ENCODE measurements at regions not wholly inside any gene's neighbourhood (a gene's known extent, or its start where the extent isn't known, plus 50 kb on each side); places are given as distances from the start of the nearest gene placed in this dataset.
"Not testable (repeated sequence)": the region's sequence is repeated elsewhere in the genome, so short reads cannot be mapped to it uniquely, and the experiment has no call there.

DNA sequence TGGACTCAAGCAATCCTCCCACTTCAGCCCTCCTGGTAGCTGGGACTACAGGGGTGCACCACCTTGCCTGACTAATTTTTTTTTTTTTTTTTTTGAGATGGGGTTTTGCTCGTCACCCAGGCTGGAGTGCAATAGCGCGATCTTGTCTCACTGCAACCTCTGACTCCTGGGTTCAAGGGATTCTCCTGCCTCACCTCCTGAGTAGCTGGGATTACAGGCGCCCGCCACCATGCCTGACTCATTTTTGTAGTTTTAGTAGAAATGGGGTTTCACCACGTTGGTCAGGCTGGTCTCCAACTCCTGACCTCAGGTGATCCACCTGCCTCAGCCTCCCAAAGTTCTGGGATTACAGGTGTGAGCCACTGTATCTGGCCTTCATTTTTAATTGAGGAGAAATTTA is 141.0 kb upstream of the SALL4 start:
- not testable (repeated sequence) for TF ChIP-seq EP300 (IDR thresholded peaks at IDR 0.05; ENCODE audit: borderline replicate concordance in 1 of 2, low read depth in 2 of 2, low read length in 2 of 2); GTF2F1 (IDR thresholded peaks at IDR 0.05; ENCODE audit: borderline replicate concordance, low read depth, low read length); RAD21 (IDR thresholded peaks at IDR 0.05 in 1 of 2, conservative IDR thresholded peaks at IDR 0.05 in 1 of 2; ENCODE audit: low read depth in 2 of 2, low read length in 2 of 2); JUND (IDR thresholded peaks at IDR 0.05; ENCODE audit: low read length); EZH2 (IDR thresholded peaks at IDR 0.05; ENCODE audit: low read depth, low read length, severe bottlenecking)
- TF ChIP-seq, protein P1, sequence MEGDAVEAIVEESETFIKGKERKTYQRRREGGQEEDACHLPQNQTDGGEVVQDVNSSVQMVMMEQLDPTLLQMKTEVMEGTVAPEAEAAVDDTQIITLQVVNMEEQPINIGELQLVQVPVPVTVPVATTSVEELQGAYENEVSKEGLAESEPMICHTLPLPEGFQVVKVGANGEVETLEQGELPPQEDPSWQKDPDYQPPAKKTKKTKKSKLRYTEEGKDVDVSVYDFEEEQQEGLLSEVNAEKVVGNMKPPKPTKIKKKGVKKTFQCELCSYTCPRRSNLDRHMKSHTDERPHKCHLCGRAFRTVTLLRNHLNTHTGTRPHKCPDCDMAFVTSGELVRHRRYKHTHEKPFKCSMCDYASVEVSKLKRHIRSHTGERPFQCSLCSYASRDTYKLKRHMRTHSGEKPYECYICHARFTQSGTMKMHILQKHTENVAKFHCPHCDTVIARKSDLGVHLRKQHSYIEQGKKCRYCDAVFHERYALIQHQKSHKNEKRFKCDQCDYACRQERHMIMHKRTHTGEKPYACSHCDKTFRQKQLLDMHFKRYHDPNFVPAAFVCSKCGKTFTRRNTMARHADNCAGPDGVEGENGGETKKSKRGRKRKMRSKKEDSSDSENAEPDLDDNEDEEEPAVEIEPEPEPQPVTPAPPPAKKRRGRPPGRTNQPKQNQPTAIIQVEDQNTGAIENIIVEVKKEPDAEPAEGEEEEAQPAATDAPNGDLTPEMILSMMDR (IDR thresholded peaks at IDR 0.05; ENCODE audit: control extremely low read depth in 1 of 3, insufficient read depth in 1 of 3, low read depth in 1 of 3, low read length in 3 of 3) = not testable (repeated sequence)
- TF ChIP-seq, protein P2, sequence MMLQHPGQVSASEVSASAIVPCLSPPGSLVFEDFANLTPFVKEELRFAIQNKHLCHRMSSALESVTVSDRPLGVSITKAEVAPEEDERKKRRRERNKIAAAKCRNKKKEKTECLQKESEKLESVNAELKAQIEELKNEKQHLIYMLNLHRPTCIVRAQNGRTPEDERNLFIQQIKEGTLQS (IDR thresholded peaks at IDR 0.05; ENCODE audit: insufficient read depth, low read depth, low read length) = not testable (repeated sequence)

All from H1 (cell line).